Mucosa of descending colon (tissue), 3 donors: ENCODE measurements at regions not wholly inside any gene's neighbourhood (a gene's known extent, or its start where the extent isn't known, plus 50 kb on each side); places are given as distances from the start of the nearest gene placed in this dataset.

ENCODE experiments used
- ATAC-seq: fragments of 200-7000 bp; cut with Tn5 transposase; one replicate; pipeline ENCODE4 v1.9.1; 2020; ENCODE audit warnings: mild to moderate bottlenecking, moderate library complexity
- DNase-seq, 3 donors: peaks; one replicate each; pipeline ENCODE4 v3.0.0-alpha.2; 2020
- H3K36me3 ChIP-seq: fragments of 200-600 bp; one replicate; pipeline ENCODE4 v1.8.0; 2021; ENCODE audit warnings: low read depth, mild to moderate bottlenecking
- H3K4me1 ChIP-seq: fragments of 200-600 bp; one replicate; pipeline ENCODE4 v1.8.0; 2021; ENCODE audit warnings: low read depth, mild to moderate bottlenecking
- H3K4me3 ChIP-seq: fragments of 200-600 bp; one replicate; pipeline ENCODE4 v1.8.0; 2021; ENCODE audit warnings: mild to moderate bottlenecking
- H3K9me3 ChIP-seq: fragments of 200-600 bp; one replicate; pipeline ENCODE4 v1.8.0; 2021; ENCODE audit warnings: mild to moderate bottlenecking
- intact Hi-C, 2 donors: fragments of 100-400 bp; cut with DNase I in 1 of 2; cut with micrococcal nuclease in 1 of 2; formaldehyde crosslinking; loops; one replicate each; pipeline versions ENCODE4 v1.11.0 to v1.11.1; 2022; cut with DNase I, micrococcal nuclease
- TF ChIP-seq, protein P1 (sequence below): fragments of 200-600 bp; IDR thresholded peaks from one replicate; pipeline ENCODE4 v1.8.0; 2022; ENCODE audit warnings: antibody characterized with exemption, mild to moderate bottlenecking
- donor health status: DM: no; HTN: no; CAD: no; lungs with moderate emphysema.
- donor health status: DM: no; HTN: no; CAD: no.
- donor health status: DM: no; HTN: yes; CAD: no.

- ATAC-seq = peak; percentile 88
- TF ChIP-seq, protein P1, sequence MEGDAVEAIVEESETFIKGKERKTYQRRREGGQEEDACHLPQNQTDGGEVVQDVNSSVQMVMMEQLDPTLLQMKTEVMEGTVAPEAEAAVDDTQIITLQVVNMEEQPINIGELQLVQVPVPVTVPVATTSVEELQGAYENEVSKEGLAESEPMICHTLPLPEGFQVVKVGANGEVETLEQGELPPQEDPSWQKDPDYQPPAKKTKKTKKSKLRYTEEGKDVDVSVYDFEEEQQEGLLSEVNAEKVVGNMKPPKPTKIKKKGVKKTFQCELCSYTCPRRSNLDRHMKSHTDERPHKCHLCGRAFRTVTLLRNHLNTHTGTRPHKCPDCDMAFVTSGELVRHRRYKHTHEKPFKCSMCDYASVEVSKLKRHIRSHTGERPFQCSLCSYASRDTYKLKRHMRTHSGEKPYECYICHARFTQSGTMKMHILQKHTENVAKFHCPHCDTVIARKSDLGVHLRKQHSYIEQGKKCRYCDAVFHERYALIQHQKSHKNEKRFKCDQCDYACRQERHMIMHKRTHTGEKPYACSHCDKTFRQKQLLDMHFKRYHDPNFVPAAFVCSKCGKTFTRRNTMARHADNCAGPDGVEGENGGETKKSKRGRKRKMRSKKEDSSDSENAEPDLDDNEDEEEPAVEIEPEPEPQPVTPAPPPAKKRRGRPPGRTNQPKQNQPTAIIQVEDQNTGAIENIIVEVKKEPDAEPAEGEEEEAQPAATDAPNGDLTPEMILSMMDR = no peak
- intact Hi-C loops = loop anchor here in 1 of 2 donors (5.0 to 10.0 kb wide), 2 partner anchors 33 to 136 kb away; no protein-coding TSS in a partner anchor
Observed at GRCh38 chr21:38950435-38951094, 144.8 kb downstream of the ETS2 start.

GRCh38 chr21:38949070-38949380 is 143.3 kb downstream of the ETS2 start:
- TF ChIP-seq, protein P1 = no peak
- Histone ChIP-seq H3K36me3 (no peaks in the 10 kb centered on the region), H3K9me3 (no peaks in the 10 kb centered on the region), H3K4me1 (no peaks in the 10 kb centered on the region), H3K4me3 (no peak overlapping the region)
- no peak for ATAC-seq
- DNase-seq = no peak
- intact Hi-C loops = no loop called here

More at GRCh38 chr21:38950435-38951094, 144.8 kb downstream of the ETS2 start:
- Histone ChIP-seq H3K9me3 (no peaks in the 10 kb centered on the region), H3K4me3 (peak overlapping the region; percentile 7), H3K36me3 (no peaks in the 10 kb centered on the region), H3K4me1 (peaks cover 6% of the 10 kb centered on the region)
- DNase-seq = peak in 1 of 3 donors; percentile 87

GRCh38 chr21:38948377-38949069 is 142.8 kb downstream of the ETS2 start:
- Histone ChIP-seq H3K9me3 (no peaks in the 10 kb centered on the region), H3K4me3 (no peak overlapping the region), H3K36me3 (no peaks in the 10 kb centered on the region), H3K4me1 (no peaks in the 10 kb centered on the region)
- no peak for DNase-seq
- intact Hi-C loops = no loop called here
- TF ChIP-seq, protein P1 = no peak
- peak; percentile 5 for ATAC-seq

GRCh38 chr21:38945545-38946245 is 140.0 kb downstream of the ETS2 start:
- Histone ChIP-seq H3K4me3 (no peak overlapping the region), H3K36me3 (no peaks in the 10 kb centered on the region), H3K4me1 (no peaks in the 10 kb centered on the region), H3K9me3 (no peaks in the 10 kb centered on the region)
- ATAC-seq (no peak), DNase-seq (no peak)
- intact Hi-C loops = no loop called here
- TF ChIP-seq, protein P1 = no peak

DNA sequence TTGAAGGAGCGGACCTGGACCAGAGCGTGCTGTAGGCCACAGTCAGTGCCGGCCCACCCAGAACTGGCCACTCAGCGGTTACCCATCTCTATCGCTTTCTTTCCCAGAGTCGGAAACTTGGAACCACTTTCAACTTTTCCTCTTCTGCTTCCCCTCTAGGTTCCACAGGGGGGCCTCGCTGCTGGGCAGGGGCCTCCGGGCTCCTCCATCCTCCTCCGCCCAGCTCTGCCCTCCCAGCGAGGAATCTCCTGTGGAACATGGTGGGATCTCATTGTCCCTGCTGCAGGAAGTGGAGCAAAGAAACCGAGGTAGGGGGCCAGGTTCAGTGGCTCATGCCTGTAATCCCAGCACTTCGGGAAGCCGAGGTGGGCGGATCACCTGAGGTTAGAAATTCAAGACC is 139.2 kb downstream of the ETS2 start:
- H3K4me1 ChIP-seq = no peaks in the 10 kb centered on the region
- no peaks in the 10 kb centered on the region for H3K36me3 ChIP-seq
- DNase-seq (no peak), ATAC-seq (no peak)
- no peak overlapping the region for H3K4me3 ChIP-seq
- no peaks in the 10 kb centered on the region for H3K9me3 ChIP-seq
- TF ChIP-seq, protein P1 = no peak
- intact Hi-C loops = no loop called here
